H9 (cell line): ENCODE measurements at regions not wholly inside any gene's neighbourhood (a gene's known extent, or its start where the extent isn't known, plus 50 kb on each side); places are given as distances from the start of the nearest gene placed in this dataset.

ENCODE experiments used
- DNase-seq: peaks from one replicate; pipeline ENCODE4 v3.0.0-alpha.2; 2017
- H2AFZ ChIP-seq: one replicate; pipeline ENCODE4 v1.6.1; 2013; ENCODE audit warnings: mild to moderate bottlenecking, low read length, control low read depth, moderate library complexity
- H2AK5ac ChIP-seq: 2 replicates; pipeline ENCODE4 v1.6.1; 2013; ENCODE audit warnings: low read length, control low read depth, mixed read lengths; ENCODE audit not compliant: insufficient read length
- H2BK120ac ChIP-seq: one replicate; pipeline ENCODE4 v1.6.1; 2013; ENCODE audit warnings: low read depth, mild to moderate bottlenecking, low read length, control low read depth, inconsistent platforms; ENCODE audit not compliant: poor library complexity, severe bottlenecking
- H2BK12ac ChIP-seq: 2 replicates; pipeline ENCODE4 v1.6.1; 2013; ENCODE audit warnings: low read length, control low read depth, mixed read lengths, low read depth; ENCODE audit not compliant: insufficient read length
- H2BK15ac ChIP-seq: 2 replicates; pipeline ENCODE4 v1.6.1; 2013; ENCODE audit warnings: low read depth, low read length, control low read depth
- H2BK20ac ChIP-seq: one replicate; pipeline ENCODE4 v1.6.1; 2013; ENCODE audit warnings: low read depth, mild to moderate bottlenecking, low read length, control low read depth, inconsistent platforms; ENCODE audit not compliant: poor library complexity, severe bottlenecking
- H2BK5ac ChIP-seq: 2 replicates; pipeline ENCODE4 v1.6.1; 2013; ENCODE audit warnings: low read length, control low read depth, mixed read lengths; ENCODE audit not compliant: insufficient read length
- H3K14ac ChIP-seq: 2 replicates; pipeline ENCODE4 v1.6.1; 2013; ENCODE audit warnings: low read length, control low read depth; ENCODE audit not compliant: insufficient read depth
- H3K18ac ChIP-seq: 2 replicates; pipeline ENCODE4 v1.6.1; 2013; ENCODE audit warnings: low read depth, mild to moderate bottlenecking, mixed read lengths, low read length, control low read depth; ENCODE audit not compliant: insufficient read length
- H3K23ac ChIP-seq: 2 replicates; pipeline ENCODE4 v1.6.1; 2013; ENCODE audit warnings: low read length, control low read depth, mixed read lengths, low read depth; ENCODE audit not compliant: insufficient read length
- H3K23me2 ChIP-seq: 2 replicates; pipeline ENCODE4 v1.6.1; 2013; ENCODE audit warnings: low read depth, mild to moderate bottlenecking, mixed read lengths, low read length, control low read depth; ENCODE audit not compliant: insufficient read length, poor library complexity, severe bottlenecking
- H3K27ac ChIP-seq: 2 replicates; pipeline ENCODE4 v1.5.1; 2013; ENCODE audit warnings: low read length, control low read depth, mixed read lengths, low read depth; ENCODE audit not compliant: insufficient read length
- H3K27me3 ChIP-seq: 2 replicates; pipeline ENCODE4 v1.6.1; 2013; ENCODE audit warnings: low read length, control low read depth, inconsistent platforms; ENCODE audit not compliant: insufficient read depth
- H3K4ac ChIP-seq: 2 replicates; pipeline ENCODE4 v1.6.1; 2013; ENCODE audit warnings: low read depth, mild to moderate bottlenecking, control low read depth, inconsistent platforms, low read length, moderate library complexity
- H3K4me1 ChIP-seq: 2 replicates; pipeline ENCODE4 v1.6.1; 2013; ENCODE audit warnings: low read length, control low read depth, inconsistent platforms; ENCODE audit not compliant: insufficient read depth
- H3K4me2 ChIP-seq: 2 replicates; pipeline ENCODE4 v1.6.1; 2013; ENCODE audit warnings: low read length, control low read depth, mixed read lengths; ENCODE audit not compliant: insufficient read length, insufficient read depth
- H3K56ac ChIP-seq: 2 replicates; pipeline ENCODE4 v1.6.1; 2013; ENCODE audit warnings: low read depth, mild to moderate bottlenecking, mixed read lengths, low read length, control low read depth; ENCODE audit not compliant: insufficient read length
- H3K79me1 ChIP-seq: 2 replicates; pipeline ENCODE4 v1.6.1; 2013; ENCODE audit warnings: low read depth, mild to moderate bottlenecking, moderate library complexity, low read length, control low read depth, inconsistent platforms; ENCODE audit not compliant: insufficient read depth, poor library complexity, severe bottlenecking
- H3K79me2 ChIP-seq: 2 replicates; pipeline ENCODE4 v1.6.1; 2013; ENCODE audit warnings: low read length, control low read depth, inconsistent platforms; ENCODE audit not compliant: insufficient read depth
- H3K9ac ChIP-seq: 2 replicates; pipeline ENCODE4 v1.6.1; 2013; ENCODE audit warnings: low read length, control low read depth, mixed read lengths; ENCODE audit not compliant: insufficient read length; ENCODE audit errors: extremely low read depth
- H3K9me3 ChIP-seq: one replicate; pipeline ENCODE4 v1.6.1; 2013; ENCODE audit warnings: low read depth, low read length, inconsistent platforms; ENCODE audit not compliant: control insufficient read depth
- H3T11ph ChIP-seq: one replicate; pipeline ENCODE4 v1.6.1; 2013; ENCODE audit warnings: mild to moderate bottlenecking, low read length, control low read depth, inconsistent platforms
- H4K20me1 ChIP-seq: one replicate; pipeline ENCODE4 v1.6.1; 2013; ENCODE audit not compliant: control insufficient read depth, insufficient read length, insufficient read depth
- H4K5ac ChIP-seq: 2 replicates; pipeline ENCODE4 v1.6.1; 2013; ENCODE audit warnings: low read depth, mild to moderate bottlenecking, mixed read lengths, low read length, control low read depth; ENCODE audit not compliant: insufficient read length
- H4K8ac ChIP-seq: replicated peaks from 2 replicates; pipeline ENCODE4 v1.6.1; 2013; ENCODE audit warnings: low read length, control low read depth, mixed read lengths, low read depth; ENCODE audit not compliant: insufficient read length
- H4K91ac ChIP-seq: 2 replicates; pipeline ENCODE4 v1.6.1; 2013; ENCODE audit warnings: low read depth, mild to moderate bottlenecking, moderate library complexity, mixed read lengths, low read length, control low read depth; ENCODE audit not compliant: insufficient read length
- H3K27ac Mint-ChIP-seq, 3 experiments: 2 replicates in 2 of 3; 3 replicates in 1 of 3; pipeline ENCODE4 v1.8.0; 2020 to 2021; ENCODE audit warnings: mixed read lengths in 3 of 3, mild to moderate bottlenecking in 1 of 3, moderate library complexity in 1 of 3
- H3K27me3 Mint-ChIP-seq: 2 replicates; pipeline ENCODE4 v1.8.0; 2021; ENCODE audit warnings: low read depth, mild to moderate bottlenecking, moderate library complexity, mixed read lengths
- H3K36me3 Mint-ChIP-seq, 3 experiments: 2 replicates in 2 of 3; 3 replicates in 1 of 3; pipeline ENCODE4 v1.8.0; 2020 to 2021; ENCODE audit warnings: low read depth in 3 of 3, mixed read lengths in 3 of 3; ENCODE audit not compliant: insufficient read depth in 1 of 3
- H3K4me1 Mint-ChIP-seq, 2 experiments: 2 replicates each; pipeline ENCODE4 v1.8.0; 2020; ENCODE audit warnings: mixed read lengths in 2 of 2
- H3K4me3 Mint-ChIP-seq, 2 experiments: 2 replicates in 1 of 2; 3 replicates in 1 of 2; pipeline ENCODE4 v1.8.0; 2020 to 2021; ENCODE audit warnings: mild to moderate bottlenecking in 2 of 2, mixed read lengths in 2 of 2, moderate library complexity in 1 of 2
- H3K9me3 Mint-ChIP-seq, 2 experiments: 2 replicates in 1 of 2; 3 replicates in 1 of 2; pipeline ENCODE4 v1.8.0; 2020; ENCODE audit warnings: mild to moderate bottlenecking in 2 of 2, mixed read lengths in 2 of 2, moderate library complexity in 1 of 2
- TF ChIP-seq, protein P1 (sequence below): fragments of 200-600 bp; sonication (generic); conservative IDR thresholded peaks from 3 replicates; pipeline ENCODE4 v1.8.0; 2021; ENCODE audit warnings: antibody characterized with exemption, mild to moderate bottlenecking

DNA sequence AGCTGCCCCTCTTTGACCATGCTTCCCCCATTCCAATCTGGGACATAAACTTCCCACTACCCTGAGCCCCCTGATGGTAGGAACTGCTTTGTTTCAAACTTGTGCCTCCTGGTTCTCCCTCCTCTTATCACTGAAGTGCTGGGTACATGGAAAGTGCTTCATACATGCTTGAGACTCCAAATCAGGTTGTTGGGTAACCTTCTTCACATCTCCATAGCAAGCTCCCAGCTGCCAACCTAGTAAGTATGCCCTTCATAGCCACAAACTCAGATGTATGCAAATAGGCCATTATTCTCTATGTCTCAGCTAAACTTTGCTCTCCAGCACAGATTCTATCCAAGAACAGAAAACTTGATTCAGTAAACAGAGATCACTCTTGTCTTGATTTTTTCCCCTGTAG, 310.6 kb upstream of the IRX3 start:
- Mint-ChIP-seq H3K4me1 (peaks cover 37 to 38% of the 10 kb centered on the region in 2 experiments), H3K36me3 (no peaks in the 10 kb centered on the region), H3K27ac (no peak overlapping the region), H3K9me3 (no peaks in the 10 kb centered on the region; a peak in 3 of 5 replicates), H3K4me3 (no peak overlapping the region), H3K27me3 (peaks cover 35% of the 10 kb centered on the region)
- no peaks in the 10 kb centered on the region for H3K9me3 ChIP-seq
- no peak overlapping the region for H3T11ph ChIP-seq
- H3K79me2 ChIP-seq, result no peaks in the 10 kb centered on the region
- H3K4ac ChIP-seq, result no peak overlapping the region
- no peaks in the 10 kb centered on the region for H3K4me1 ChIP-seq
- H3K56ac ChIP-seq, result no peak overlapping the region
- no peak overlapping the region for H2BK20ac ChIP-seq
- no peak overlapping the region for H3K27ac ChIP-seq
- H2BK12ac ChIP-seq, result no peak overlapping the region
- H3K18ac ChIP-seq, result no peak overlapping the region
- no peak overlapping the region for H4K91ac ChIP-seq
- no peak for DNase-seq
- no peak overlapping the region for H3K23ac ChIP-seq
- no peak overlapping the region for H2AK5ac ChIP-seq
- no peak overlapping the region for H3K9ac ChIP-seq
- TF ChIP-seq, protein P1, sequence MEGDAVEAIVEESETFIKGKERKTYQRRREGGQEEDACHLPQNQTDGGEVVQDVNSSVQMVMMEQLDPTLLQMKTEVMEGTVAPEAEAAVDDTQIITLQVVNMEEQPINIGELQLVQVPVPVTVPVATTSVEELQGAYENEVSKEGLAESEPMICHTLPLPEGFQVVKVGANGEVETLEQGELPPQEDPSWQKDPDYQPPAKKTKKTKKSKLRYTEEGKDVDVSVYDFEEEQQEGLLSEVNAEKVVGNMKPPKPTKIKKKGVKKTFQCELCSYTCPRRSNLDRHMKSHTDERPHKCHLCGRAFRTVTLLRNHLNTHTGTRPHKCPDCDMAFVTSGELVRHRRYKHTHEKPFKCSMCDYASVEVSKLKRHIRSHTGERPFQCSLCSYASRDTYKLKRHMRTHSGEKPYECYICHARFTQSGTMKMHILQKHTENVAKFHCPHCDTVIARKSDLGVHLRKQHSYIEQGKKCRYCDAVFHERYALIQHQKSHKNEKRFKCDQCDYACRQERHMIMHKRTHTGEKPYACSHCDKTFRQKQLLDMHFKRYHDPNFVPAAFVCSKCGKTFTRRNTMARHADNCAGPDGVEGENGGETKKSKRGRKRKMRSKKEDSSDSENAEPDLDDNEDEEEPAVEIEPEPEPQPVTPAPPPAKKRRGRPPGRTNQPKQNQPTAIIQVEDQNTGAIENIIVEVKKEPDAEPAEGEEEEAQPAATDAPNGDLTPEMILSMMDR, result no peak
- no peaks in the 10 kb centered on the region; the same call in 1 of the 2 replicates for H3K27me3 ChIP-seq
- no peak overlapping the region for H4K5ac ChIP-seq
- no peak overlapping the region for H2BK120ac ChIP-seq
- H3K79me1 ChIP-seq, result no peaks in the 10 kb centered on the region
- no peaks in the 10 kb centered on the region for H3K23me2 ChIP-seq
- no peak overlapping the region for H2AFZ ChIP-seq
- H2BK5ac ChIP-seq, result no peak overlapping the region
- H3K14ac ChIP-seq, result no peak overlapping the region
- no peak overlapping the region for H4K8ac ChIP-seq
- H3K4me2 ChIP-seq, result no peak overlapping the region
- H4K20me1 ChIP-seq, result no peaks in the 10 kb centered on the region
- no peak overlapping the region for H2BK15ac ChIP-seq
